Activated B cell treated with CpG ODN at 0.5 μM for 24 hours (primary cell): ENCODE measurements at regions not wholly inside any gene's neighbourhood (a gene's known extent, or its start where the extent isn't known, plus 50 kb on each side); places are given as distances from the start of the nearest gene placed in this dataset.
A peak's percentile ranks its signal among the peaks of the same experiment; 100 is the strongest.

ENCODE experiments used
- ATAC-seq: fragments of 200-7000 bp; cut with Tn5 transposase; one replicate; pipeline ENCODE4 v1.10.0; 2021; ENCODE audit warnings: low read depth, mild to moderate bottlenecking, moderate library complexity
- CTCF ChIA-PET: fragments of 350-600 bp; sonication (Branson Sonifier 250); formaldehyde crosslinking; loops from one replicate; lab custom pipeline; 2021; ENCODE audit warnings: antibody characterized with exemption; lab: Charles Lee
- POLR2A ChIA-PET: fragments of 350-600 bp; sonication (Branson Sonifier 250); formaldehyde crosslinking; loops from one replicate; lab custom pipeline; 2021; ENCODE audit warnings: antibody characterized with exemption; lab: Charles Lee
- DNase-seq: peaks from one replicate; pipeline ENCODE4 v3.0.0; 2022
- H3K27ac Mint-ChIP-seq: one replicate; pipeline ENCODE4 v1.8.0; 2020; ENCODE audit warnings: mixed read lengths
- H3K27me3 Mint-ChIP-seq: one replicate; pipeline ENCODE4 v1.8.0; 2021; ENCODE audit warnings: mixed read lengths
- H3K36me3 Mint-ChIP-seq: one replicate; pipeline ENCODE4 v1.8.0; 2021; ENCODE audit warnings: low read depth, mixed read lengths
- H3K4me1 Mint-ChIP-seq: one replicate; pipeline ENCODE4 v1.8.0; 2021; ENCODE audit warnings: mixed read lengths
- H3K4me3 Mint-ChIP-seq: one replicate; pipeline ENCODE4 v1.8.0; 2020; ENCODE audit warnings: mild to moderate bottlenecking, mixed read lengths
- H3K9me3 Mint-ChIP-seq: one replicate; pipeline ENCODE4 v1.8.0; 2020; ENCODE audit warnings: mixed read lengths
- CTCF ChIP-seq: fragments of 200-600 bp; IDR thresholded peaks from one replicate; pipeline ENCODE4 v1.8.0; 2022; ENCODE audit warnings: antibody characterized with exemption, mild to moderate bottlenecking
- intact Hi-C: fragments of 100-400 bp; cut with micrococcal nuclease; formaldehyde crosslinking; loops from one replicate; pipeline ENCODE4 v1.15.1; 2024

- no peaks in the 10 kb centered on the region for H3K36me3 Mint-ChIP-seq
- H3K4me3 Mint-ChIP-seq, result no peak overlapping the region
- no peak overlapping the region for H3K27ac Mint-ChIP-seq
- H3K9me3 Mint-ChIP-seq, result no peaks in the 10 kb centered on the region
- ChIA-PET POLR2A (no interaction called here), CTCF (no interaction called here)
- no peak for TF ChIP-seq CTCF
- peaks cover 4% of the 10 kb centered on the region for H3K27me3 Mint-ChIP-seq
- intact Hi-C loops, result no loop called here
- no peaks in the 10 kb centered on the region for H3K4me1 Mint-ChIP-seq
- ATAC-seq, result no peak
- DNase-seq, result no peak
Observed at GRCh38 chr11:69372589-69373250, 78.8 kb downstream of the MYEOV start.

- H3K4me1 Mint-ChIP-seq, result no peaks in the 10 kb centered on the region
- H3K27ac Mint-ChIP-seq, result no peak overlapping the region
- H3K36me3 Mint-ChIP-seq, result no peaks in the 10 kb centered on the region
- H3K4me3 Mint-ChIP-seq, result no peak overlapping the region
- intact Hi-C loops, result no loop called here
- H3K27me3 Mint-ChIP-seq, result peaks cover 4% of the 10 kb centered on the region
- ATAC-seq (no peak), DNase-seq (no peak)
- H3K9me3 Mint-ChIP-seq, result no peaks in the 10 kb centered on the region
- ChIA-PET CTCF (no interaction called here), POLR2A (no interaction called here)
- TF ChIP-seq CTCF, result no peak
Observed at GRCh38 chr11:69373251-69373635, 79.3 kb downstream of the MYEOV start.

GRCh38 chr11:69374110-69374945, 80.4 kb downstream of the MYEOV start:
- CTCF ChIA-PET, result no interaction called here
- no peaks in the 10 kb centered on the region for H3K4me1 Mint-ChIP-seq
- intact Hi-C loops, result no loop called here
- DNase-seq (peak; percentile 11), ATAC-seq (no peak)
- H3K27ac Mint-ChIP-seq, result no peak overlapping the region
- no peaks in the 10 kb centered on the region for H3K9me3 Mint-ChIP-seq
- POLR2A ChIA-PET, result no interaction called here
- no peak overlapping the region for H3K4me3 Mint-ChIP-seq
- no peaks in the 10 kb centered on the region for H3K36me3 Mint-ChIP-seq
- H3K27me3 Mint-ChIP-seq, result peaks cover 4% of the 10 kb centered on the region
- no peak for TF ChIP-seq CTCF

GRCh38 chr11:69374946-69375310, 81.0 kb downstream of the MYEOV start:
- H3K9me3 Mint-ChIP-seq, result no peaks in the 10 kb centered on the region
- no peak for TF ChIP-seq CTCF
- H3K4me1 Mint-ChIP-seq, result no peaks in the 10 kb centered on the region
- ATAC-seq (no peak), DNase-seq (peak; percentile 12)
- H3K27me3 Mint-ChIP-seq, result peaks cover 4% of the 10 kb centered on the region
- POLR2A ChIA-PET, result no interaction called here
- H3K4me3 Mint-ChIP-seq, result no peak overlapping the region
- no peak overlapping the region for H3K27ac Mint-ChIP-seq
- intact Hi-C loops, result no loop called here
- CTCF ChIA-PET, result no interaction called here
- no peaks in the 10 kb centered on the region for H3K36me3 Mint-ChIP-seq

- ChIA-PET CTCF (no interaction called here), POLR2A (no interaction called here)
- no peak overlapping the region for H3K4me3 Mint-ChIP-seq
- H3K4me1 Mint-ChIP-seq, result no peaks in the 10 kb centered on the region
- H3K9me3 Mint-ChIP-seq, result no peaks in the 10 kb centered on the region
- peak; percentile 12 for DNase-seq
- H3K27ac Mint-ChIP-seq, result no peak overlapping the region
- TF ChIP-seq CTCF, result no peak
- intact Hi-C loops, result no loop called here
- H3K36me3 Mint-ChIP-seq, result no peaks in the 10 kb centered on the region
- peaks cover 4% of the 10 kb centered on the region for H3K27me3 Mint-ChIP-seq
- ATAC-seq, result no peak
Observed at GRCh38 chr11:69375316-69376154, 81.6 kb downstream of the MYEOV start.
